Tibial artery (tissue), 4 donors: ENCODE measurements at regions not wholly inside any gene's neighbourhood (a gene's known extent, or its start where the extent isn't known, plus 50 kb on each side); places are given as distances from the start of the nearest gene placed in this dataset.
A peak's percentile ranks its signal among the peaks of the same experiment; 100 is the strongest.

ENCODE experiments used
- DNase-seq, 2 donors: peaks; one replicate each; pipeline ENCODE4 v3.0.0-alpha.2; 2019
- H3K27ac ChIP-seq, 2 donors: fragments of 200-600 bp; sonication (generic) in 1 of 2; 1 replicate in 1 of 2; 2 replicates in 1 of 2; pipeline ENCODE4 v1.5.1; 2018 to 2019; ENCODE audit warnings: mild to moderate bottlenecking in 1 of 2
- H3K27me3 ChIP-seq, 2 donors: fragments of 200-600 bp; sonication (generic) in 1 of 2; one replicate each; pipeline versions ENCODE4 v1.5.1 to v1.6.0; 2016 to 2019
- H3K36me3 ChIP-seq, 3 donors: fragments of 200-600 bp; sonication (generic) in 2 of 3; one replicate each; pipeline ENCODE4 v1.5.1; 2016 to 2019; ENCODE audit warnings: mild to moderate bottlenecking in 2 of 3
- H3K4me1 ChIP-seq, 4 donors: fragments of 200-600 bp; sonication (generic) in 2 of 4; 1 replicate in 3 of 4; 2 replicates in 1 of 4; pipeline ENCODE4 v1.5.1; 2016 to 2019
- H3K4me3 ChIP-seq, 2 donors: fragments of 200-600 bp; sonication (generic) in 1 of 2; 1 replicate in 1 of 2; 2 replicates in 1 of 2; pipeline ENCODE4 v1.5.1; 2018 to 2019; ENCODE audit warnings: mild to moderate bottlenecking in 2 of 2
- H3K9me3 ChIP-seq, 3 donors: fragments of 200-600 bp; sonication (generic) in 1 of 3; one replicate each; pipeline ENCODE4 v1.5.1; 2016 to 2019
- intact Hi-C: fragments of 100-400 bp; cut with DNase I; formaldehyde crosslinking; loops from one replicate; pipeline ENCODE4 v1.15.0; 2023; ENCODE audit warnings: low total_unique reads
- TF ChIP-seq, protein P1 (sequence below), 2 experiments: fragments of 200-600 bp in 1 of 2; fragments of 450-650 bp in 1 of 2; IDR thresholded peaks; one replicate each; pipeline ENCODE4 v1.5.1; 2017 to 2019; ENCODE audit warnings: antibody characterized with exemption in 2 of 2, mild to moderate bottlenecking in 1 of 2, moderate library complexity in 1 of 2

- no peaks in the 10 kb centered on the region for H3K27me3 ChIP-seq
- peaks cover 0 to 6% (median 0%) of the 10 kb centered on the region in 4 donors for H3K4me1 ChIP-seq
- peak overlapping the region; percentile 21 to 30 for H3K4me3 ChIP-seq
- DNase-seq: no peak
- intact Hi-C loops: no loop called here
- no peaks in the 10 kb centered on the region for H3K9me3 ChIP-seq
- no peak overlapping the region for H3K27ac ChIP-seq
- no peaks in the 10 kb centered on the region for H3K36me3 ChIP-seq
- TF ChIP-seq, protein P1, sequence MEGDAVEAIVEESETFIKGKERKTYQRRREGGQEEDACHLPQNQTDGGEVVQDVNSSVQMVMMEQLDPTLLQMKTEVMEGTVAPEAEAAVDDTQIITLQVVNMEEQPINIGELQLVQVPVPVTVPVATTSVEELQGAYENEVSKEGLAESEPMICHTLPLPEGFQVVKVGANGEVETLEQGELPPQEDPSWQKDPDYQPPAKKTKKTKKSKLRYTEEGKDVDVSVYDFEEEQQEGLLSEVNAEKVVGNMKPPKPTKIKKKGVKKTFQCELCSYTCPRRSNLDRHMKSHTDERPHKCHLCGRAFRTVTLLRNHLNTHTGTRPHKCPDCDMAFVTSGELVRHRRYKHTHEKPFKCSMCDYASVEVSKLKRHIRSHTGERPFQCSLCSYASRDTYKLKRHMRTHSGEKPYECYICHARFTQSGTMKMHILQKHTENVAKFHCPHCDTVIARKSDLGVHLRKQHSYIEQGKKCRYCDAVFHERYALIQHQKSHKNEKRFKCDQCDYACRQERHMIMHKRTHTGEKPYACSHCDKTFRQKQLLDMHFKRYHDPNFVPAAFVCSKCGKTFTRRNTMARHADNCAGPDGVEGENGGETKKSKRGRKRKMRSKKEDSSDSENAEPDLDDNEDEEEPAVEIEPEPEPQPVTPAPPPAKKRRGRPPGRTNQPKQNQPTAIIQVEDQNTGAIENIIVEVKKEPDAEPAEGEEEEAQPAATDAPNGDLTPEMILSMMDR (IDR thresholded peaks at IDR 0.05): no peak
Measured at GRCh38 chr15:36330598-36330997, 248.8 kb upstream of the CDIN1 start.

- Histone ChIP-seq H3K4me1 (peaks cover 0 to 6% (median 0%) of the 10 kb centered on the region in 4 donors), H3K27ac (no peak overlapping the region), H3K9me3 (no peaks in the 10 kb centered on the region), H3K27me3 (no peaks in the 10 kb centered on the region), H3K4me3 (peak overlapping the region; percentile 21 to 30), H3K36me3 (no peaks in the 10 kb centered on the region)
- intact Hi-C loops: no loop called here
- TF ChIP-seq, protein P1 (IDR thresholded peaks at IDR 0.05): no peak
- DNase-seq: no peak
Measured at GRCh38 chr15:36331531-36332275, 247.7 kb upstream of the CDIN1 start.

DNA sequence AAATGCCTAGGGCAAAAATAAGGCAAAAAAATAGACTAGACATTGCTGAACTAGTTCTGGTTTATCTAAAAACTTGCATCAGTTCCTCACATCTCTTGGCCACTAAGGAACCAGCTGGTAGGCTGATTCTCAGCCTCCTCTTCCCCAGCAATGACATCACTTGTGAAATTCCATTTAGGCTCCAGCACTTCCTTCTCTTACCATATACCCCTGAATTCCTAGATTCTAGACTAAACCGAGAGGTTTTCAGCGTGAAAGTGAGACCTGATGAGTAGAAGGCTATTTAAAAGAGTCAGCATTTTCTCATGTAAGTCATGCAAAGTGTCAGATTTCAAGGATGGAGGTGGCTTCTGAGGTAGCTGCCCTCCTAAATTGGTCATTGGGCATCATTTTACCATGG lies 247.1 kb upstream of the CDIN1 start:
- peaks cover 0 to 6% (median 0%) of the 10 kb centered on the region in 4 donors for H3K4me1 ChIP-seq
- H3K4me3 ChIP-seq: no peak overlapping the region
- intact Hi-C loops: no loop called here
- DNase-seq: no peak
- H3K36me3 ChIP-seq: no peaks in the 10 kb centered on the region
- no peak overlapping the region for H3K27ac ChIP-seq
- no peaks in the 10 kb centered on the region for H3K9me3 ChIP-seq
- TF ChIP-seq, protein P1 (IDR thresholded peaks at IDR 0.05): no peak
- no peaks in the 10 kb centered on the region for H3K27me3 ChIP-seq

DNA sequence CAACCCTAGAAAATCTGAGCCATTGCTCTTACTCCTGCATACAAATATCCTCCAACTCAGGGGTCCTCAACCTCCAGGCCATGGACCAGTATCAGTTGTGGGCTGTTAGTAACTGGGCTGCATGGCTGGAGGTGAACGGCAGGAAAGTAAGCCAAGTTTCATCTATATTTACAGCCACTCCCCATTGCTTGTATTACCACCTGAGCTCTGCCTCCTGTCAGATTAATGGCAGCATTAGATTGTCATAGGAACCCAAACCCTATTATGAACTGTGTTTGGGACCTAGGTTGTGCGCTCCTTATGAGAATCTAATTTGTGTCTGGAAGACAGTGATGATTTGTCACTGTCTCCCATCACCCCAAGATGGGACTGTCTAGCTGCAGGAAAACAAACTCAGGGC lies 246.5 kb upstream of the CDIN1 start:
- H3K36me3 ChIP-seq: no peaks in the 10 kb centered on the region

DNA sequence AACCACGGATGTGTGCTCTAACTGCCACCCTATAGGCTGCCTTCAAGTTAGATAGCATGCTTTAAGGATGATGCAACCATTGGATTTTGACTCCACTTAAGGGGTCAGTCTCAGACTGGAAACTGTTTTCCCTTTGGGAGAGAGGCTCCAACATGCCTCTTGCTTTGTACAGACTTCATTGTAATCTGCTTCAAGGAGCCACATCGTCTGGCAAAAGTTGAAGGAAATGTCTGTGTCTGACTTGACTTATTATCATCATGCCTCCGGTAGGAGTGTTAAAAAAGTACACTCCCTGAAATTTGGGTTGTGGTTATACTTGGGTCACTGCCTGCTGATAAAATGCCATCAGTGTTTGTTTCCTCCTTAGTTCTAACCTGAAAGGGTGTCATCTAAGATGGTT lies 245.4 kb upstream of the CDIN1 start:
- TF ChIP-seq, protein P1 (IDR thresholded peaks at IDR 0.05): no peak
- H3K27me3 ChIP-seq: no peaks in the 10 kb centered on the region
- no peaks in the 10 kb centered on the region for H3K36me3 ChIP-seq
- no peaks in the 10 kb centered on the region for H3K9me3 ChIP-seq
- no peak for DNase-seq
- peaks cover 0 to 6% (median 0%) of the 10 kb centered on the region in 4 donors for H3K4me1 ChIP-seq
- H3K4me3 ChIP-seq: no peak overlapping the region
- intact Hi-C loops: no loop called here
- H3K27ac ChIP-seq: no peak overlapping the region

More for the DNA sequence above, 246.5 kb upstream of the CDIN1 start:
- intact Hi-C loops: no loop called here
- no peak for DNase-seq
- no peak overlapping the region for H3K27ac ChIP-seq
- no peak overlapping the region for H3K4me3 ChIP-seq
- H3K9me3 ChIP-seq: no peaks in the 10 kb centered on the region
- H3K27me3 ChIP-seq: no peaks in the 10 kb centered on the region
- H3K4me1 ChIP-seq: peaks cover 0 to 6% (median 0%) of the 10 kb centered on the region in 4 donors
- TF ChIP-seq, protein P1 (IDR thresholded peaks at IDR 0.05): no peak
